Stimulated activated naive CD8-positive, alpha-beta T cell treated with anti-CD3 and anti-CD28 coated beads, Interleukin-15, amount 100 ng/mL, for 72 hours (primary cell): ENCODE measurements at regions not wholly inside any gene's neighbourhood (a gene's known extent, or its start where the extent isn't known, plus 50 kb on each side); places are given as distances from the start of the nearest gene placed in this dataset.
A peak's percentile ranks its signal among the peaks of the same experiment; 100 is the strongest.

ENCODE experiments used
- ATAC-seq: fragments of 150-1000 bp; cut with Tn5 transposase; 2 replicates; pipeline ENCODE4 v1.10.0; 2021; ENCODE audit warnings: mild to moderate bottlenecking, moderate library complexity
- DNase-seq, 2 donors: peaks; one replicate each; pipeline ENCODE4 v3.0.0; 2021 to 2022
- H3K27ac Mint-ChIP-seq, 2 donors: one replicate each; pipeline ENCODE4 v1.8.0; 2022; ENCODE audit warnings: mild to moderate bottlenecking in 2 of 2, mixed read lengths in 2 of 2, moderate library complexity in 2 of 2
- H3K27me3 Mint-ChIP-seq: one replicate; pipeline ENCODE4 v1.8.0; 2022; ENCODE audit warnings: mixed read lengths
- H3K4me1 Mint-ChIP-seq: one replicate; pipeline ENCODE4 v1.8.0; 2022; ENCODE audit warnings: mild to moderate bottlenecking, mixed read lengths
- H3K4me3 Mint-ChIP-seq, 2 donors: one replicate each; pipeline ENCODE4 v1.8.0; 2022; ENCODE audit warnings: mild to moderate bottlenecking in 2 of 2, mixed read lengths in 2 of 2, moderate library complexity in 1 of 2
- H3K9me3 Mint-ChIP-seq, 2 donors: one replicate each; pipeline ENCODE4 v1.8.0; 2022; ENCODE audit warnings: mixed read lengths in 2 of 2

DNA sequence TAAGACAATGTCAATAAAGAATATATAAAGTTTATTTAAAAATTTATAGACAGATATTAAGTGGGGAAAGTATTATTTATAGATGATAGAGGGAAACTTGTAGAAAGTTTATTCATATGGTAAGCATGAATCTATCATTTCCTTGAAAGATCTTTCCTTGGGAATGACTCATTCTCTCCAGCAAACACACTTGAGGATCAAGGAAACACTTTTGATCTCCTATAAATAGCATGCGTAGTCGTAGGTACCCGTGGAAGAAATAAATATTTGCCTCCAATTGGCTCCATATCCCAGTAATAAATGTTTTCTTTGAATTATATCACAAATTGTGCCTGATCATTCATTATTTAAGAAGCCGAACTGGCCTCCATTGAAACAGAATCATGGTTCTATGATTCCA is 483.4 kb downstream of the RNF144A start:
- H3K27ac Mint-ChIP-seq: no peak overlapping the region
- no peak for DNase-seq
- H3K4me3 Mint-ChIP-seq: no peak overlapping the region
- peaks cover 18% of the 10 kb centered on the region for H3K27me3 Mint-ChIP-seq
- no peaks in the 10 kb centered on the region for H3K9me3 Mint-ChIP-seq
- peaks cover 15% of the 10 kb centered on the region for H3K4me1 Mint-ChIP-seq
- no peak for ATAC-seq

- DNase-seq: no peak
- Mint-ChIP-seq H3K4me1 (peaks cover 15% of the 10 kb centered on the region), H3K27me3 (peaks cover 29% of the 10 kb centered on the region), H3K27ac (no peak overlapping the region), H3K9me3 (no peaks in the 10 kb centered on the region), H3K4me3 (no peak overlapping the region)
- ATAC-seq: no peak
Measured at GRCh38 chr2:7403092-7403775, 486.0 kb downstream of the RNF144A start.

DNA sequence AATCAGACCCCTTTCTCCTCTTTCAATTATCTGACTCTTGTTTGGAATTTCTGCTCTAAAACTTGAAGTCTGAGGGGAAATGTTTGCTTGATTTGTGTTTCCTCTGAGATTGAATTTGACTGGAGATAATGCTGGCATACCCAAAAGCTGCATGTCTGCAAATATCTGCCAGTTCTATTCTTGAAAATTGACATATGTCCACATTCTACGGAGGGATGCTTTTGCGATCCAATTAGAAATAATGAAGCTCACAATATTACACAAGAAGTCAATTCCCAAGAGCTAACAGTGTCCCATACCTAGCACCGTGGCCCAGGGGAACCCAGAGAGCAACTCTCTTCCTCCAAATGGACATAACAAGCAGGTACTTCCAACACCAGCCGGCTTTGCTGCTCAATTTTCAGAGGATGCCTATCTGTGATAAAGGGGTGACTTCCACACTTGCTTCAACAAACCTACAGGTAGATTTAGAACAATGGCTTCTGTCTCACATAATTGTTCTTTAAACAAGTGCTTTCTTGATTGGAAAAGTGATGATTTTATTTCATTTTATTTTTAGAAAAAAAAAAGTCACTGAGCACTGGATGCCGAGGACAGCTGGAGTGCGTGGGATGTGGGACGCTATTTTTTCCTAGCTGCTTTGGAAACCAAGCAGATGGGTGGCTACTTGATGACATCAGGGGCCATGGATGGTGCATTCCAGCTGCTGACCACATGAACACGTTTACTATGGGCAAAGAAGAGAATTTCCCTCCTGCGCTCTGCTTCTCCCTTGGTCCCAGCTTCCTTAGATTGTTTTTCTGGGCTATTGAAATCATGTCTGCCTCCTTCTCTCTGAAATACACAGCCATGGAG is 488.9 kb downstream of the RNF144A start:
- Mint-ChIP-seq H3K27me3 (peaks cover 29% of the 10 kb centered on the region), H3K4me3 (no peak overlapping the region), H3K4me1 (peaks cover 15% of the 10 kb centered on the region), H3K9me3 (no peaks in the 10 kb centered on the region), H3K27ac (no peak overlapping the region)
- ATAC-seq (no peak), DNase-seq (no peak)

DNA sequence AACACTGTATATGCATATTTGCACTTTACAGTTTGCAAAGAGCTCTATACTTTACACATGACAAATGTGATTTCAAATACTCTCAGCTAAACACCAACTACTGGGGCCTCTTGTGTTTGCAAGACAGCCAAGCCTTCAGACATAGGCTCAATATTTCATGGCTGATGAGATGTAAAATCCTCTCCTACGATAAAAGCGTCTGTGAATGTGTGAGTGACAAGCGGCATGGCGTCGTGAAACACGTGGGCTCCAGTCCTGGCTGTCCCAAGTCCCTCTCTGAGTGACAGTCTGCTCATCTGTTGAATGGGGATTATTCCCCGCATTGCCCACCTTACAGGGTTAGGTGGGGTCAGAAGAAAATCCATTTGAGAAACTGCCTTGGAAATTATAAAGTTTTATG is 489.8 kb downstream of the RNF144A start:
- H3K9me3 Mint-ChIP-seq: no peaks in the 10 kb centered on the region
- no peak for ATAC-seq

DNA sequence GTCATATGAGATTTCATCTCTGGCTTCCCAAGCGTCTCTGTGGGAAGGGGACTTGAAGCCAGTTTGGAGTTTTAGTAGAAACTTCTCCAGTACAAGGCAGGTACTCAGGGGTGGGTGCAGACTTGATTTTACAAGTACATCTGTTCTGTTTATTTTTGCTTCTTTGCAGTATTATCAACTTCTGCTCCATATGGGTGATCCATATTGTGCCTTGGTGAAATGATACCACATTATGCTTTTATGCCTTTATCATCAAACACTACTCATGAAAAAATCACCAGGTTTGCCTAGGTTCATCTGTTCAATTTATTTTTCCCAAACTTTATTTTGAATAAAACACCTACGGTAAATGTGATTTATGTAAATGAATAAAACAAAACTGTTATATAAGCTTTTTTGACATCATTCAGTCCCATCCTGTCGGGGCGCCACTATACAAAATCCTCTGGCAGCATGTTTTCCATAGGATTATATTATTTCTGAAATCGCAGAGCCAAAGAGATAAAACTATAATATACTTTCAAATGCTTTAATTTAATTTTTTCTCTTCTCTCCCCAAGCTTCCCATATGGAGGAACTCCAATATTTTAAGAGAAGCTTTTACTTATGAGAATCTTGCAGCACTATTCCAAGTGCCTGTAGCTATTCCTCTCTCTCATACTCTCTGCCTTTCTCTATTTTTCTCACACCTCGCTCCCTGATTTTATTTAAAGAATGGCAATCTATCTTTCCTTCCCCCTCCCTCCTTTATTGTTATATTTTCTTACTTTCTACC is 490.9 kb downstream of the RNF144A start:
- Mint-ChIP-seq H3K4me3 (no peak overlapping the region), H3K27me3 (peaks cover 18% of the 10 kb centered on the region), H3K27ac (no peak overlapping the region), H3K4me1 (peaks cover 5% of the 10 kb centered on the region), H3K9me3 (no peaks in the 10 kb centered on the region)
- ATAC-seq: no peak
- DNase-seq: no peak

More for the DNA sequence above, 489.8 kb downstream of the RNF144A start:
- DNase-seq: no peak
- no peak overlapping the region for H3K4me3 Mint-ChIP-seq
- no peak overlapping the region for H3K27ac Mint-ChIP-seq
- H3K4me1 Mint-ChIP-seq: peaks cover 15% of the 10 kb centered on the region
- H3K27me3 Mint-ChIP-seq: peaks cover 28% of the 10 kb centered on the region

DNA sequence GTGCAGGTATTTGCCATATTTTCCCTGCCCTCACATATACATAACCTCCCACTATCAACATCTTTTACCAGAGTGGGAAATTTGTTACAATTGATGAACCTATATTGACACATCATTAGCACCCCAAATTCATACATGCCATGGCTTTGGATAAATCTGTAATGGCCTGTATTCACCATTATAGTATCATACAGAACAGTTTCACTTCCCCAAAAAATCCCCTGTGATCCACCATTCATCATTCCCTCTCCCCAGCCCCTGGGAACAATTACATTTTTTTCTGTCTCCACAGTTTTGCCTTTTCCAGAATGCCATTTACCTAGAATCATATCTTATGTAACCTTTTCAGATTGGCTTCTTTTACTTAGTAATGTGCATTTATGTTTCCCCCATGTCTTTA is 494.5 kb downstream of the RNF144A start:
- Mint-ChIP-seq H3K9me3 (peaks cover under 1 to 2% of the 10 kb centered on the region in 2 donors), H3K4me3 (no peak overlapping the region), H3K27ac (no peak overlapping the region), H3K27me3 (peaks cover 5% of the 10 kb centered on the region), H3K4me1 (no peaks in the 10 kb centered on the region)
- ATAC-seq (no peak), DNase-seq (no peak)

- Mint-ChIP-seq H3K4me1 (no peaks in the 10 kb centered on the region), H3K27ac (no peak overlapping the region), H3K27me3 (peaks cover 16% of the 10 kb centered on the region), H3K4me3 (no peak overlapping the region), H3K9me3 (peaks cover 19% of the 10 kb centered on the region in 2 donors)
- DNase-seq (no peak), ATAC-seq (no peak)
Measured at GRCh38 chr2:7417845-7418742, 500.9 kb downstream of the RNF144A start.

GRCh38 chr2:7419186-7419585 is 502.0 kb downstream of the RNF144A start:
- no peak overlapping the region for H3K27ac Mint-ChIP-seq
- H3K9me3 Mint-ChIP-seq: peaks cover 19% of the 10 kb centered on the region in 2 donors
- no peak overlapping the region for H3K4me3 Mint-ChIP-seq
- DNase-seq: no peak
- no peaks in the 10 kb centered on the region for H3K4me1 Mint-ChIP-seq
- ATAC-seq: no peak
- H3K27me3 Mint-ChIP-seq: peaks cover 16% of the 10 kb centered on the region

DNA sequence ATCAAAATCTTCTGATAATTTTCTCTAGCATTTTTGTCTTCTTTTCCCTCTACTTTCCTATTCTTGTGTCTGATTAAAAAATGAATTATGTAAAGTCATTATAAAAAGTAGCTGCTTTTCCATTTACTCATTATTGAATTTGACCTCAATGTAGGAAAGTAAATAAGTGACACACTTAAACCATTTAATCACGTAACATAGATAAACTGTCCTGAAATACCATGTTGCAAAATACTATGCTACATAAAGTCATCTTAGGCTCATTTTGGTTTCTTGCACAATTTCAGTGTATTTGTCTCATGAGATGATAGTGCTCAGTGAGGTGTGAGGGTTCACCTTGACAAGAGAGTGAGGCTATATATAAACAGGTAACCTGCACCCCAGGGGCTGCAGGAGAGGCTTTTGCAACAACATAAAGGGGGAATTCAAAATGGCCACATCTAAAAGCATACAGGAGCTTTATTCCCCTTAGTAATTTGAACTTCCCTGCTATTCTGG is 502.7 kb downstream of the RNF144A start:
- DNase-seq (no peak), ATAC-seq (no peak)
- no peak overlapping the region for H3K27ac Mint-ChIP-seq
- peaks cover 19% of the 10 kb centered on the region in 2 donors for H3K9me3 Mint-ChIP-seq
- no peaks in the 10 kb centered on the region for H3K4me1 Mint-ChIP-seq
- peaks cover 16% of the 10 kb centered on the region for H3K27me3 Mint-ChIP-seq
- no peak overlapping the region for H3K4me3 Mint-ChIP-seq

GRCh38 chr2:7420530-7420929 is 503.3 kb downstream of the RNF144A start:
- DNase-seq (no peak), ATAC-seq (no peak)
- Mint-ChIP-seq H3K9me3 (peaks cover 19% of the 10 kb centered on the region in 2 donors), H3K4me1 (no peaks in the 10 kb centered on the region), H3K27me3 (peaks cover 16% of the 10 kb centered on the region), H3K27ac (no peak overlapping the region), H3K4me3 (no peak overlapping the region)

- ATAC-seq: no peak
- peak overlapping the region in 1 of 2 donors; percentile 22 for H3K27ac Mint-ChIP-seq
- DNase-seq: no peak
- peaks cover 24% of the 10 kb centered on the region for H3K4me1 Mint-ChIP-seq
- H3K9me3 Mint-ChIP-seq: no peaks in the 10 kb centered on the region
- peaks cover 15% of the 10 kb centered on the region for H3K27me3 Mint-ChIP-seq
- H3K4me3 Mint-ChIP-seq: no peak overlapping the region
Measured at GRCh38 chr2:7424481-7424880, 507.3 kb downstream of the RNF144A start.

GRCh38 chr2:7427293-7428060 is 510.3 kb downstream of the RNF144A start:
- Mint-ChIP-seq H3K27ac (peak overlapping the region; percentile 28 to 94), H3K9me3 (peaks cover 0 to 3% of the 10 kb centered on the region in 2 donors), H3K27me3 (no peaks in the 10 kb centered on the region), H3K4me3 (peak overlapping the region; percentile 27 to 94), H3K4me1 (peaks cover 49% of the 10 kb centered on the region)
- DNase-seq: peak in 1 of 2 donors; percentile 40
- ATAC-seq: no peak

- peaks cover 3 to 7% of the 10 kb centered on the region in 2 donors for H3K9me3 Mint-ChIP-seq
- peak overlapping the region; percentile 89 to 94 for H3K4me3 Mint-ChIP-seq
- H3K27me3 Mint-ChIP-seq: no peaks in the 10 kb centered on the region
- ATAC-seq (no peak), DNase-seq (no peak)
- peak overlapping the region; percentile 71 to 99 for H3K27ac Mint-ChIP-seq
- H3K4me1 Mint-ChIP-seq: peaks cover 50% of the 10 kb centered on the region
Measured at GRCh38 chr2:7428454-7429204, 511.4 kb downstream of the RNF144A start.
